ENCODE measurements at regions not wholly inside any gene's neighbourhood (a gene's known extent, or its start where the extent isn't known, plus 50 kb on each side); places are given as distances from the start of the nearest gene placed in this dataset.

- H3K9me3 Mint-ChIP-seq (ENCODE audit: insufficient read depth), result no peaks in the 10 kb centered on the region
- CTCF ChIA-PET, result no interaction called here
- no peaks in the 10 kb centered on the region for H3K36me3 Mint-ChIP-seq (ENCODE audit: low read depth)
- POLR2A ChIA-PET, result no interaction called here
- no peak overlapping the region for H3K4me3 Mint-ChIP-seq
- no peaks in the 10 kb centered on the region for H3K4me1 Mint-ChIP-seq (ENCODE audit: low read depth)
- no peak for DNase-seq
- H3K27me3 Mint-ChIP-seq (ENCODE audit: low read depth), result no peaks in the 10 kb centered on the region
- no peak overlapping the region for H3K27ac Mint-ChIP-seq
- ATAC-seq, result no peak
These were observed 90.5 kb downstream of the PDGFA start for GRCh38 chr7:428927-429827.

GRCh38 chr7:429828-430180 lies 89.8 kb downstream of the PDGFA start:
- Mint-ChIP-seq H3K27me3 (ENCODE audit: low read depth) (no peaks in the 10 kb centered on the region), H3K9me3 (ENCODE audit: insufficient read depth) (no peaks in the 10 kb centered on the region), H3K4me3 (no peak overlapping the region), H3K4me1 (ENCODE audit: low read depth) (no peaks in the 10 kb centered on the region), H3K27ac (no peak overlapping the region), H3K36me3 (ENCODE audit: low read depth) (no peaks in the 10 kb centered on the region)
- no peak for DNase-seq
- POLR2A ChIA-PET, result no interaction called here
- CTCF ChIA-PET, result no interaction called here
- no peak for ATAC-seq

- H3K9me3 Mint-ChIP-seq (ENCODE audit: insufficient read depth), result no peaks in the 10 kb centered on the region
- no peak overlapping the region for H3K27ac Mint-ChIP-seq
- H3K4me1 Mint-ChIP-seq (ENCODE audit: low read depth), result no peaks in the 10 kb centered on the region
- POLR2A ChIA-PET, result interaction anchor here (0.6 kb wide), 1 partner anchor 41 kb away, joined by 4 read pairs; no protein-coding TSS in a partner anchor
- CTCF ChIA-PET, result interaction anchor here (1.2 kb wide), 1 partner anchor 10 kb away, joined by 3 read pairs; no protein-coding TSS in a partner anchor
- no peak overlapping the region for H3K4me3 Mint-ChIP-seq
- ATAC-seq (no peak), DNase-seq (no peak)
- no peaks in the 10 kb centered on the region for H3K36me3 Mint-ChIP-seq (ENCODE audit: low read depth)
- H3K27me3 Mint-ChIP-seq (ENCODE audit: low read depth), result no peaks in the 10 kb centered on the region
These were observed 88.6 kb downstream of the PDGFA start for GRCh38 chr7:431041-431440.

GRCh38 chr7:431658-432111 lies 88.0 kb downstream of the PDGFA start:
- no peak for ATAC-seq
- Mint-ChIP-seq H3K27me3 (ENCODE audit: low read depth) (no peaks in the 10 kb centered on the region), H3K9me3 (ENCODE audit: insufficient read depth) (no peaks in the 10 kb centered on the region), H3K4me3 (no peak overlapping the region), H3K36me3 (ENCODE audit: low read depth) (no peaks in the 10 kb centered on the region), H3K4me1 (ENCODE audit: low read depth) (no peaks in the 10 kb centered on the region), H3K27ac (no peak overlapping the region)
- no peak for DNase-seq
- ChIA-PET POLR2A (no interaction called here), CTCF (no interaction called here)

GRCh38 chr7:432256-432655 lies 87.4 kb downstream of the PDGFA start:
- H3K4me1 Mint-ChIP-seq (ENCODE audit: low read depth), result no peaks in the 10 kb centered on the region
- no peak overlapping the region for H3K4me3 Mint-ChIP-seq
- no peak overlapping the region for H3K27ac Mint-ChIP-seq
- DNase-seq (no peak), ATAC-seq (no peak)
- POLR2A ChIA-PET, result no interaction called here
- H3K27me3 Mint-ChIP-seq (ENCODE audit: low read depth), result no peaks in the 10 kb centered on the region
- H3K36me3 Mint-ChIP-seq (ENCODE audit: low read depth), result no peaks in the 10 kb centered on the region
- CTCF ChIA-PET, result no interaction called here
- H3K9me3 Mint-ChIP-seq (ENCODE audit: insufficient read depth), result no peaks in the 10 kb centered on the region

GRCh38 chr7:432933-433332 lies 86.7 kb downstream of the PDGFA start:
- Mint-ChIP-seq H3K27ac (no peak overlapping the region), H3K9me3 (ENCODE audit: insufficient read depth) (no peaks in the 10 kb centered on the region), H3K4me3 (no peak overlapping the region), H3K27me3 (ENCODE audit: low read depth) (no peaks in the 10 kb centered on the region), H3K4me1 (ENCODE audit: low read depth) (no peaks in the 10 kb centered on the region), H3K36me3 (ENCODE audit: low read depth) (no peaks in the 10 kb centered on the region)
- DNase-seq (no peak), ATAC-seq (no peak)
- ChIA-PET CTCF (no interaction called here), POLR2A (interaction anchor here (0.6 kb wide), 1 partner anchor 66 kb away, joined by 3 read pairs; no protein-coding TSS in a partner anchor)

GRCh38 chr7:433558-433957 lies 86.1 kb downstream of the PDGFA start:
- ChIA-PET POLR2A (interaction anchor here (0.6 kb wide), 1 partner anchor 67 kb away, joined by 3 read pairs; no protein-coding TSS in a partner anchor), CTCF (no interaction called here)
- Mint-ChIP-seq H3K4me3 (no peak overlapping the region), H3K27ac (no peak overlapping the region), H3K27me3 (ENCODE audit: low read depth) (no peaks in the 10 kb centered on the region), H3K4me1 (ENCODE audit: low read depth) (no peaks in the 10 kb centered on the region), H3K36me3 (ENCODE audit: low read depth) (no peaks in the 10 kb centered on the region), H3K9me3 (ENCODE audit: insufficient read depth) (no peaks in the 10 kb centered on the region)
- no peak for DNase-seq
- no peak for ATAC-seq

GRCh38 chr7:434891-435629 lies 84.6 kb downstream of the PDGFA start:
- H3K4me3 Mint-ChIP-seq, result no peak overlapping the region
- no peaks in the 10 kb centered on the region for H3K4me1 Mint-ChIP-seq (ENCODE audit: low read depth)
- ATAC-seq, result no peak
- DNase-seq, result no peak
- no peaks in the 10 kb centered on the region for H3K36me3 Mint-ChIP-seq (ENCODE audit: low read depth)
- H3K9me3 Mint-ChIP-seq (ENCODE audit: insufficient read depth), result no peaks in the 10 kb centered on the region
- H3K27ac Mint-ChIP-seq, result no peak overlapping the region
- H3K27me3 Mint-ChIP-seq (ENCODE audit: low read depth), result no peaks in the 10 kb centered on the region
- ChIA-PET POLR2A (no interaction called here), CTCF (interaction anchor here (0.6 kb wide), 1 partner anchor 371 kb away, joined by 3 read pairs; no protein-coding TSS in a partner anchor)

- Mint-ChIP-seq H3K9me3 (ENCODE audit: insufficient read depth) (no peaks in the 10 kb centered on the region), H3K36me3 (ENCODE audit: low read depth) (no peaks in the 10 kb centered on the region), H3K4me3 (no peak overlapping the region), H3K27ac (no peak overlapping the region), H3K4me1 (ENCODE audit: low read depth) (no peaks in the 10 kb centered on the region), H3K27me3 (ENCODE audit: low read depth) (no peaks in the 10 kb centered on the region)
- DNase-seq (no peak), ATAC-seq (no peak)
- POLR2A ChIA-PET, result no interaction called here
- CTCF ChIA-PET, result no interaction called here
These were observed 83.8 kb downstream of the PDGFA start for GRCh38 chr7:435630-436366.

GRCh38 chr7:436367-437128 lies 83.1 kb downstream of the PDGFA start:
- no peak overlapping the region for H3K27ac Mint-ChIP-seq
- no peak for DNase-seq
- POLR2A ChIA-PET, result no interaction called here
- no peaks in the 10 kb centered on the region for H3K4me1 Mint-ChIP-seq (ENCODE audit: low read depth)
- no peak for ATAC-seq
- H3K4me3 Mint-ChIP-seq, result no peak overlapping the region
- CTCF ChIA-PET, result no interaction called here
- no peaks in the 10 kb centered on the region for H3K27me3 Mint-ChIP-seq (ENCODE audit: low read depth)
- H3K36me3 Mint-ChIP-seq (ENCODE audit: low read depth), result no peaks in the 10 kb centered on the region
- no peaks in the 10 kb centered on the region for H3K9me3 Mint-ChIP-seq (ENCODE audit: insufficient read depth)

- Mint-ChIP-seq H3K4me3 (no peak overlapping the region), H3K27me3 (ENCODE audit: low read depth) (no peaks in the 10 kb centered on the region)
These were observed 82.1 kb downstream of the PDGFA start for GRCh38 chr7:437329-438251.

More at GRCh38 chr7:437329-438251, 82.1 kb downstream of the PDGFA start:
- DNase-seq (no peak), ATAC-seq (no peak)
- Mint-ChIP-seq H3K36me3 (ENCODE audit: low read depth) (no peaks in the 10 kb centered on the region), H3K27ac (no peak overlapping the region), H3K4me1 (ENCODE audit: low read depth) (no peaks in the 10 kb centered on the region), H3K9me3 (ENCODE audit: insufficient read depth) (no peaks in the 10 kb centered on the region)
- ChIA-PET POLR2A (no interaction called here), CTCF (no interaction called here)

All from activated CD8-positive, alpha-beta T cell treated with anti-CD3 and anti-CD28 coated beads, Interleukin-2, amount 10 ng/mL, durations not matched to agents 7 days and 5 days (primary cell).